HG02870 (cell line): ENCODE measurements at regions not wholly inside any gene's neighbourhood (a gene's known extent, or its start where the extent isn't known, plus 50 kb on each side); places are given as distances from the start of the nearest gene placed in this dataset.

Experiments used
- ATAC-seq: cut with Tn5 transposase; IDR thresholded peaks from one replicate; pipeline ENCODE4 v1.9.1; 2021; ENCODE audit warnings: mild to moderate bottlenecking, moderate library complexity; ENCODE audit not compliant: unreplicated experiment

- no peak for ATAC-seq
Measured at GRCh38 chr2:217328622-217328978, 468.7 kb upstream of the TNP1 start.

DNA sequence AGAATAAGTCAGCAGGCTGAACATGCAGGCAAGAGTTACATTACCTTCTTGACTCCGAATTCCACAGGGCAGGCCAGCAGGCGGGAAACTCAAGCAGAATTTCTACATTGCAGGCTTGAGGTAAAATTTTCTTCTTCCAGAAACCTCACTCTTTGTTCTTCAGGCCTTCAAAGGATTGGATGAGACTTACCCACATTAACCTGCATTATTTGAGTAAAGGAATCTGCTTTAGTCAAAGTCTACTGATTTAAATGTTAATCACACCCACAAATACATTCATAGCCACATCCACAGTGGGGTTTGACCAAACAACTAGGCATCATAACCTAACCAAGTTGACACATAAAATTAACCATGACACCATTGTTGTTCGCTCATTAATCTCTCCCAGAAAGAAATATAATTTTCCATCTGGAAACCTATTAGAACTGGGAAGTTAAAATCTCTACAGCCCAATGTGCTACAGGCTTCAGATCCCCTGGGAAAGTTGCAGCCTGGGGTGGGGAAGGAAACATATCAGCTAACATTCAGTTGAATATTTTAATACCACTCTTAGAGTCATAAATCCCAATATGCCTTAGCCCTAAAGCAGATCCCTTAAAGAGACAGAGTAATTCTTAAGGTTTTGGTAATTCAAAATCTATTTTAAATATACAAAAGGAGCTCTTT is 468.2 kb upstream of the TNP1 start:
- no peak for ATAC-seq

GRCh38 chr2:217326238-217327022 is 466.6 kb upstream of the TNP1 start:
- ATAC-seq, result no peak

- no peak for ATAC-seq
Measured at GRCh38 chr2:217325816-217326215, 466.0 kb upstream of the TNP1 start.

GRCh38 chr2:217325251-217325650 is 465.4 kb upstream of the TNP1 start:
- no peak for ATAC-seq

GRCh38 chr2:217316743-217317142 is 456.9 kb upstream of the TNP1 start:
- no peak for ATAC-seq

- no peak for ATAC-seq
Measured at GRCh38 chr2:217314021-217314460, 454.2 kb upstream of the TNP1 start.

DNA sequence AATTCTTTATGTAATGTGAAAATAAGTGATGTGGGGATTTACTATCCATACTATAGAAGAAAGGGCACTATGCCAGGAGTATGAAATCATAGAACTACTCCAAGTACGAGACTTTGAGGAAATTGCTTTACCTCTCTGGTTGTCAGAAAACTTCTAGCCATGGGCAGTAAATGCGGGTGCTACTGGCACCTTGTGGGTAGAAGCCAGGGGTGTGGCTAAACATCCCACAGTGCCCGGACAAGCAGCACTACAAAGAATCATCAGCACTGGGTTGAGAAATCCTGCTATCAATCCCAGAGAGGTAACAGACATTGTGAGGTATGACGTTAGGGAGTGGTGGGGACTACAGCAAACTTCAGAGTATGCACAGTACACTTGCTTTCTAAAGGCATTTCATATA is 453.5 kb upstream of the TNP1 start:
- no peak for ATAC-seq

GRCh38 chr2:217309056-217309455 is 449.2 kb upstream of the TNP1 start:
- no peak for ATAC-seq

- no peak for ATAC-seq
Measured at GRCh38 chr2:217307023-217307422, 447.2 kb upstream of the TNP1 start.

DNA sequence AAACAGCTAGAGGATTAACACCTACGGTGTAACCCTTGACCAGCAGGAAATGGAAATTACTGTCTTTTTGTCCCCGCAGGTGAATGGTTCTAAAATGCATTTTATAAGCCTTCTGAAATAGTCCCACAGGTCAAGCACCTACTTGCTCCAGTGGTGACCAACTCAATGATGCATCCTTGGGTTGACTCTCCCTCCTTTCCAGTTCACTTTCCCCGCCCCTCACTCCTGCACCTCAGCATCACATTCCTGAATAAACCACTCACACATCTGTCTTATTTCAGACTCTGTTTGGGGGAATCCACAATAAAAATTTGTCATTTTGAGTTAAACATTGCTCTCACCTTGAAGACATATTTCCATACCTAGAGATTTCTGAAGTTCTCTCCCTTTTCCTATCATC is 446.0 kb upstream of the TNP1 start:
- no peak for ATAC-seq

GRCh38 chr2:217304582-217304981 is 444.7 kb upstream of the TNP1 start:
- no peak for ATAC-seq

DNA sequence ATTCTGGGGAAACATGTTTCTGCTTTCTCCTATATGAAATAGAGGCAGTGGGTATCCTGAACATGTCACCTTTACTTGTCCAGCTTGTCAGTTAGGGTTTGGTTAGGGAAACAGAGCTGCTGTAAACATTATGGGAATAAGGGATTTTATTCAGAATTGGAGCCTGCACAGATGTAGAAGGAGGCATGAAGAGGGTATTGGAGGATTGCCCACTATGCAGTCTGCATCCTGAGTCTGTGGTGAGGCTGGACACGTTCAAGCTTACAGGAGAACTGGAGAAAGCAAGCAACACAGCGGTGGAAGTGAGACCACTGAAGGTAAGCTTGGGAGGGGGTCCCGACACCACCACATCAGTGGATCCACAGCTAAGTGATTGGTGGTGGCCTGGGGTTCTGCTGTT is 443.0 kb upstream of the TNP1 start:
- ATAC-seq, result no peak

DNA sequence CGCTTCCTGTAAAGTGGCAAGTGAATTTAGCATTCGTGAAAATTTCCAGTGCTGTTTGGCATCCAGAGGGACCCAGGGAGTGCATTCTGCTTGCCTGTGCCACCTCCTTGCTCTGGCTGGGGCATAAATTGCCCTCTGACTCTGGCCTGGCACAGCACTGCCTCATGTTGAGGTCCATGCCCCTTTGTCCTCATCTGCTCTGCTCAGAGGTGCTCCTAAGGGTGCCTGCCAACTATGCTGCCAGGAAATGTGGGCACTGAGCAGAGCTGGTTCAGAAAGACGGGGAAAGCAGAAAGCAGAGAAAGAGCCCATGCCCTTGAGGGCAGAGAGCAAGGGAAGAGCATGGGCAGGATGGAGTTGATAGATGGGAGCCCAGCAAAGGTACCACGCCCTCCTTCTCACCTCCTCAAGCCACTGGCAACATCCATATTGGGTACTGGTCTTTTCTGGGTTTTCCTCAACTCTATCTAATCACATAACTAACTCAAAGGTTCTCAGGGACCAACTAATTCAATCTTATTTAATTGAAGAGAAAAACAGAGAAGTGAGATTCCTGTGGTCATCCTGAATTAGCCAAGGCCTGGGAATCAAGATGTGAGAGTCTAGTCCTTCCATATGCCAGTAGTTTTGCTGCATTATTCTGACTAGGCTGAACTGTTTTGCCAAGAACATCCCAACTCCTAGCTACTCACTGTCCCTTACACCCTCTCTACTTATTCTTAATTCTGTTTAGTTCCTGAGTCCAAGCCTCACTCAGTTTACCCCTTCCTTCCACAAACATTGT is 441.5 kb upstream of the TNP1 start:
- no peak for ATAC-seq

- ATAC-seq, result no peak
Measured at GRCh38 chr2:217299590-217299989, 439.7 kb upstream of the TNP1 start.

- ATAC-seq, result no peak
Measured at GRCh38 chr2:217297096-217297495, 437.2 kb upstream of the TNP1 start.

DNA sequence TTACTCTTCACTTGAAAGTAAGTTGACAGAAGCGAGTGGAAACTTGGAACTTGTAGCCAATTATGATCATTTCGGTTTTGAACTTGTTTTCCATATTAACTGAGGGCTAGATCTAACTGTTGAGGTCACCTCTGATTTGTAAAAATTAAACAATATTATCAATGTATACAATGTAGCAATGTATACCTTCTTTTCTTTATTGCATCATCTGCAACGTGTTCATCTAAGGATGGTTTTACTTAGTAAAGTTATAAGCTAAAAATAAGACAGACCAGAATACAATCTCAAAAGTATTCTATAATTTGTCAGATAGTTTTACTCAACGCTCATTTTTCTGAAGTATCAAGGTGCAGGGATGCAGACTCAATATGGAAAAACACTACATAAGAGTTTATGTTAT is 435.0 kb upstream of the TNP1 start:
- ATAC-seq, result no peak

DNA sequence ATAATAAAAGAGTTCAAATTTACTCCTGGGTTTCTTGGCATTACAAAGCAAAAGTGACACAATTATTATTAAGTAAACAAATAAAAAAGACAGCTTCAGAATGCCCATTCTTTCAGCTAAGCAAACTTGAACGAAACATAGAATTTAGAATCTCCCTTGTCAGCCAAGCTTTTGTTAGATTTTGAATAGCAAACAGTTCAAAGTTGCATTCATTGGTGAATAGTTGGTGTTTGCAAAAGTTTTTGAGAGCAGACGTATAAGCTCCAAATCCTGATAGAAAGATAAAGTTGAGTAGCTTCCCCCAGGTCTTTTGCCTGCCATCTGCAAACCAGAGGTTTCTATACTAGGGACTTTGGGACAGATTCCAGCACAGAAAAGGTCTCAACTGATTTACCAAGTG is 434.3 kb upstream of the TNP1 start:
- no peak for ATAC-seq

DNA sequence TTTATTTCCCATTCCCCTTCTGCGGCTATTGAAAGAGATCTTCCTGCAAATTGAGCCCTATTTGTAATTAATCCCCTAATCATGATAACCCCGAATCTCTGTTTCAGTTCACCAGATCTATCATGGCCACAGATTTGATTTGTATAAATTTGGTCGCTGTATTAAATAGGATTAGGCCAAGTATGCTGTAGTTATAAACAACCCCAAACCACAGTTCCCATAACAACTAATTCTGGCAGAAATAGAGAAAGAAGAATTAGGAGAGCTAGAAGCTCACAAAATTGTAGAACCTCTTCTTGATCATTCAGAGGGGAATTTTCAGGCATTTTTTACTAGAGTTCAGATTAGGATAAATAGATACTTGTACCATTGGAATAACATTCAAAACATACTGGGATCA is 433.7 kb upstream of the TNP1 start:
- ATAC-seq, result no peak

- ATAC-seq, result no peak
Measured at GRCh38 chr2:217293046-217293445, 433.2 kb upstream of the TNP1 start.

DNA sequence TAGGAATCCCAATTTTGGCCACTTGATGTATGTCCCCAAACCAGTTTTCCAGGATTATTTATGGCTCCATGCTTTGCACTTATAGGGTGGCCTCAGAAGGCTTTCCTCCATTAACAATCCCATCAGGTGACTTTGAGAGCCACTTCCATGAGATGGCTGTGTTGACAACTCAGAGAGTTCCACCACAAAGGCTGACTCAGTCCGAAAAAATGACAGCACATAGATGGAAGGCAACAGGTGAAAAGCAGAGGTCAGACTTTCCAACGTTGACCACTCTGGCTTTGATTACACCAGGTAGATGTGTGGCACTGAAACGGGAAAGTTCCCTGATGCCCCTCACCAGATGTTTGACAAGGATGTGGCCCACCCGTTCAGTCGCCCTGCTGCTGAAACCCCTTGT is 431.4 kb upstream of the TNP1 start:
- ATAC-seq, result no peak

- ATAC-seq, result no peak
Measured at GRCh38 chr2:217290467-217290866, 430.6 kb upstream of the TNP1 start.
